Astrocyte (in vitro differentiated cells and primary cell): ENCODE measurements at regions not wholly inside any gene's neighbourhood (a gene's known extent, or its start where the extent isn't known, plus 50 kb on each side); places are given as distances from the start of the nearest gene placed in this dataset.
"Not testable (repeated sequence)": the region's sequence is repeated elsewhere in the genome, so short reads cannot be mapped to it uniquely, and the experiment has no call there.

Experiments used
- DNase-seq: peaks from one replicate; pipeline ENCODE4 v3.0.0-alpha.2; 2010; ENCODE audit warnings: low read depth
- FAIRE-seq: peaks from 2 replicates; lab custom pipeline; 2011; peaks lifted over from hg19 to GRCh38; lab: Jason Lieb, UNC
- H2AFZ ChIP-seq: 2 replicates; pipeline ENCODE4 v1.6.0; 2012; ENCODE audit warnings: low read depth, low read length, inconsistent platforms
- H3K27ac ChIP-seq: 2 replicates; pipeline ENCODE4 v1.5.1; 2011; ENCODE audit warnings: low read depth, low read length, inconsistent platforms
- H3K27me3 ChIP-seq: 2 replicates; pipeline ENCODE4 v1.6.0; 2011; ENCODE audit warnings: low read length, inconsistent platforms; ENCODE audit not compliant: insufficient read depth
- H3K36me3 ChIP-seq: 2 replicates; pipeline ENCODE4 v1.5.1; 2011; ENCODE audit warnings: low read length, inconsistent platforms; ENCODE audit not compliant: insufficient read depth
- H3K4me1 ChIP-seq: 2 replicates; pipeline ENCODE4 v1.5.1; 2011; ENCODE audit warnings: low read length, inconsistent platforms; ENCODE audit not compliant: insufficient read depth
- H3K4me2 ChIP-seq: 2 replicates; pipeline ENCODE4 v1.6.0; 2012; ENCODE audit warnings: low read length, inconsistent platforms
- H3K4me3 ChIP-seq: 2 replicates; pipeline ENCODE4 v1.5.1; 2011; ENCODE audit warnings: low read depth, mild to moderate bottlenecking, low read length, inconsistent platforms; ENCODE audit not compliant: insufficient read depth
- H3K79me2 ChIP-seq: 2 replicates; pipeline ENCODE4 v1.6.0; 2012; ENCODE audit warnings: mild to moderate bottlenecking, low read length, inconsistent platforms; ENCODE audit not compliant: insufficient read depth
- H3K9ac ChIP-seq: 2 replicates; pipeline ENCODE4 v1.6.0; 2012; ENCODE audit warnings: mild to moderate bottlenecking, low read length, inconsistent platforms
- H3K9me3 ChIP-seq: 2 replicates; pipeline ENCODE4 v1.5.1; 2012; ENCODE audit warnings: low read depth, mild to moderate bottlenecking, low read length, inconsistent platforms; ENCODE audit not compliant: insufficient read depth
- H4K20me1 ChIP-seq: 2 replicates; pipeline ENCODE4 v1.6.0; 2012; ENCODE audit warnings: low read length, inconsistent platforms; ENCODE audit not compliant: insufficient read depth
- H3K27ac Mint-ChIP-seq: one replicate; pipeline ENCODE4 v1.8.0; 2021; ENCODE audit warnings: mild to moderate bottlenecking, mixed read lengths; ENCODE audit not compliant: unreplicated experiment
- H3K27me3 Mint-ChIP-seq: one replicate; pipeline ENCODE4 v1.8.0; 2021; ENCODE audit warnings: low read depth, mixed read lengths; ENCODE audit not compliant: unreplicated experiment
- H3K36me3 Mint-ChIP-seq: one replicate; pipeline ENCODE4 v1.8.0; 2021; ENCODE audit warnings: low read depth, mixed read lengths; ENCODE audit not compliant: unreplicated experiment
- H3K4me1 Mint-ChIP-seq: one replicate; pipeline ENCODE4 v1.8.0; 2021; ENCODE audit warnings: low read depth, mixed read lengths; ENCODE audit not compliant: unreplicated experiment
- H3K4me3 Mint-ChIP-seq: one replicate; pipeline ENCODE4 v1.8.0; 2021; ENCODE audit warnings: mild to moderate bottlenecking, moderate library complexity, mixed read lengths; ENCODE audit not compliant: unreplicated experiment
- H3K9me3 Mint-ChIP-seq: one replicate; pipeline ENCODE4 v1.8.0; 2021; ENCODE audit warnings: mild to moderate bottlenecking, mixed read lengths; ENCODE audit not compliant: unreplicated experiment
- CTCF ChIP-seq: IDR thresholded peaks from 2 replicates; pipeline ENCODE4 v1.5.1; 2011; ENCODE audit warnings: low read depth, mild to moderate bottlenecking, inconsistent platforms, low read length, moderate library complexity; ENCODE audit not compliant: insufficient read depth
- EZH2 ChIP-seq: IDR thresholded peaks from 2 replicates; pipeline ENCODE4 v1.6.1; 2012; ENCODE audit warnings: mild to moderate bottlenecking, low read length, inconsistent platforms; ENCODE audit not compliant: insufficient read depth

DNA sequence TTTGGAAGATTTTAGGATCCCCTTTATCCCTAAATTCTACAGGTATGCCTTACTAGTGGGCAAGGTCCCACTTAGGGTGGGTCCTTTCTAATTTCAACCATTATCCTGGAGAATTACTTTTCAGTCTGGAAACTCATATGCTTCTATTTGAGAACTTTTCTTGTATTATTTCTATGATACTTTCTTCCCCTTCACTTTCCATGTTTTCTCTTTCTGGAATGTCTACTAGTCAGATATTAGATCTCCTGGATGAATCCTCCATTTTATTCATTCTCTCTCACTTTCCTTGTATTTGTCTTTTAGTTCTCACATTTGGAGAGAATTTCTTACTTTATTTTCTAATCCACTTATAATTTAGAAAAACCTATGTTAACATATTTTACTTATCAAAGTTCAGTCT, 83.9 kb upstream of the SIPA1L2 start:
- no peak overlapping the region for H2AFZ ChIP-seq
- no peak for FAIRE-seq

GRCh38 chr1:232715154-232715553, 85.2 kb upstream of the SIPA1L2 start:
- H3K27me3 ChIP-seq: no peaks in the 10 kb centered on the region
- Mint-ChIP-seq H3K27me3 (peaks cover 2% of the 10 kb centered on the region), H3K4me3 (no peak overlapping the region), H3K36me3 (peaks cover 3% of the 10 kb centered on the region), H3K27ac (no peak overlapping the region), H3K9me3 (peaks cover 10% of the 10 kb centered on the region), H3K4me1 (no peaks in the 10 kb centered on the region)
- no peak overlapping the region for H3K9ac ChIP-seq
- DNase-seq (no peak), FAIRE-seq (no peak)
- no peak overlapping the region for H2AFZ ChIP-seq
- H3K4me3 ChIP-seq: no peak overlapping the region
- TF ChIP-seq CTCF: no peak
- TF ChIP-seq EZH2: no peak
- no peak overlapping the region for H3K4me2 ChIP-seq
- H3K9me3 ChIP-seq: peaks cover 3% of the 10 kb centered on the region
- no peak overlapping the region for H3K27ac ChIP-seq
- no peaks in the 10 kb centered on the region for H3K79me2 ChIP-seq
- no peaks in the 10 kb centered on the region for H3K36me3 ChIP-seq
- no peaks in the 10 kb centered on the region for H4K20me1 ChIP-seq
- H3K4me1 ChIP-seq: no peaks in the 10 kb centered on the region

More for the DNA sequence above, 83.9 kb upstream of the SIPA1L2 start:
- peaks cover 2% of the 10 kb centered on the region for H3K27me3 Mint-ChIP-seq
- no peak overlapping the region for H3K4me2 ChIP-seq
- no peaks in the 10 kb centered on the region for H3K4me1 ChIP-seq
- no peaks in the 10 kb centered on the region for H3K27me3 ChIP-seq
- peaks cover 3% of the 10 kb centered on the region for H3K9me3 ChIP-seq
- no peaks in the 10 kb centered on the region for H3K79me2 ChIP-seq
- no peak for TF ChIP-seq CTCF
- no peak for TF ChIP-seq EZH2
- H4K20me1 ChIP-seq: no peaks in the 10 kb centered on the region
- H3K9me3 Mint-ChIP-seq: peaks cover 5% of the 10 kb centered on the region
- no peak overlapping the region for H3K9ac ChIP-seq
- H3K36me3 Mint-ChIP-seq: peaks cover 3% of the 10 kb centered on the region
- H3K27ac Mint-ChIP-seq: no peak overlapping the region
- H3K36me3 ChIP-seq: no peaks in the 10 kb centered on the region
- H3K4me1 Mint-ChIP-seq: peaks cover 4% of the 10 kb centered on the region
- H3K4me3 Mint-ChIP-seq: no peak overlapping the region
- no peak overlapping the region for H3K4me3 ChIP-seq
- DNase-seq: no peak
- no peak overlapping the region for H3K27ac ChIP-seq

DNA sequence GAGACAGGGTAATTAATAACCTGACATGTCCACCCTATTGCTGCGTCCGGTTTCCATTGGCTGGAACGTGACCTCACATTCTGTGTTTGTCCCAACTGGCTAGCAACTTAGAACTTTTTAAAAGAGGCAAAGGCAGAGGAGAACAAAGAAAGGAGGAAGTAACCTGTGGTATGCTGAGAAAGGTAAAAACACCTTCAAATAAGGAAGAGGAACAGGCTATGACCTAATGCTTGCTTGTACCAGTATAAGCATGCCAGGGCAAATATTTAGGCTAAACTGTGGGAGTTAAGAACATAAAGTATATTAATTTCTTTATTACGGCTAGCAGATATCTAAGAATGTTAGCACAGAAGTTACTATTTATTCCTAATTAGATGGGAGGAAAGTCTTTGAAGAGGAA, 87.3 kb upstream of the MAP10 start:
- not testable (repeated sequence) for H3K36me3 ChIP-seq, DNase-seq, H3K4me3 ChIP-seq, H3K9ac ChIP-seq, H3K27ac ChIP-seq, H3K27me3 Mint-ChIP-seq, H3K9me3 ChIP-seq, H3K4me1 ChIP-seq, H3K79me2 ChIP-seq, H3K27ac Mint-ChIP-seq, H4K20me1 ChIP-seq, H3K36me3 Mint-ChIP-seq, H3K27me3 ChIP-seq, H3K4me3 Mint-ChIP-seq, H3K4me2 ChIP-seq, H2AFZ ChIP-seq, FAIRE-seq, H3K4me1 Mint-ChIP-seq
- peaks cover 10% of the 10 kb centered on the region for H3K9me3 Mint-ChIP-seq
